Ishikawa (cell line): ENCODE measurements at regions not wholly inside any gene's neighbourhood (a gene's known extent, or its start where the extent isn't known, plus 50 kb on each side); places are given as distances from the start of the nearest gene placed in this dataset.

ENCODE experiments used
- CEBPB ChIP-seq: IDR thresholded peaks from 2 replicates; pipeline ENCODE4 v1.6.1; 2012
- CREB1 ChIP-seq: IDR thresholded peaks from 2 replicates; pipeline ENCODE4 v1.6.1; 2012; ENCODE audit warnings: low read depth
- EGR1 ChIP-seq: IDR thresholded peaks from 2 replicates; pipeline ENCODE4 v1.6.1; 2012
- EP300 ChIP-seq: IDR thresholded peaks from 2 replicates; pipeline ENCODE4 v1.6.1; 2012; ENCODE audit warnings: borderline replicate concordance
- FOXM1 ChIP-seq: IDR thresholded peaks from 2 replicates; pipeline ENCODE4 v1.6.1; 2012; ENCODE audit warnings: low read depth, borderline replicate concordance
- NFIC ChIP-seq: IDR thresholded peaks from 2 replicates; pipeline ENCODE4 v1.6.1; 2012
- RAD21 ChIP-seq: IDR thresholded peaks from 2 replicates; pipeline ENCODE4 v1.6.1; 2012; ENCODE audit warnings: low read depth
- TAF1 ChIP-seq: IDR thresholded peaks from 2 replicates; pipeline ENCODE4 v1.6.1; 2012; ENCODE audit warnings: low read depth, mild to moderate bottlenecking
- TCF12 ChIP-seq: IDR thresholded peaks from 2 replicates; pipeline ENCODE4 v1.6.1; 2012; ENCODE audit warnings: low read depth
- TEAD4 ChIP-seq: IDR thresholded peaks from 2 replicates; pipeline ENCODE4 v1.6.1; 2012
- YY1 ChIP-seq: IDR thresholded peaks from 2 replicates; pipeline ENCODE4 v1.6.1; 2012; ENCODE audit warnings: low read depth
- ZBTB7A ChIP-seq: IDR thresholded peaks from 2 replicates; pipeline ENCODE4 v1.6.1; 2012; ENCODE audit warnings: low read depth
- TF ChIP-seq, protein P1 (sequence below): IDR thresholded peaks from 2 replicates; pipeline ENCODE4 v1.6.1; 2012
- TF ChIP-seq, protein P2 (sequence below): IDR thresholded peaks from 2 replicates; pipeline ENCODE4 v1.6.1; 2012; ENCODE audit warnings: low read depth, mild to moderate bottlenecking
- TF ChIP-seq, protein P3 (sequence below): IDR thresholded peaks from 2 replicates; pipeline ENCODE4 v1.6.1; 2012

DNA sequence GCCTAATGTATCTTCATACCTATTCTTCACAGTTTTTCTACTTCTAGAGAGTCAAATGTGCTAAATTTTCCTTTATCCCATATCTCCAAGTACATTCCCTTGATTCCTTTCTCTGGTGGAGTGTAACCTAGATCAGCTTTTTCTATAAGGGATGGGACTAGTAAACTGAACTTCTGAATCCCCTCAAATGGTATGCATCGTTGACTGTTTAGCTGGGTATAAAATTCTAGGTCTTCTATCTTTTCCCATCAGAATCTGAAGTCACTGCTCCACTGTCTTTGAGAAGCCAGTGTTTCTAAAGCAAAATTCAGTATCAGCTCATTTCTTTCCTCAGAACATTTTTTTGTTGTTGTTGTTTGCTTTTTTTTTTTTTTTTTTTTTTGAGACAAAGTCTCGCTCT, 1256.8 kb downstream of the BRD1 start:
- no peak for TF ChIP-seq ZBTB7A
- TF ChIP-seq RAD21: no peak
- no peak for TF ChIP-seq TCF12
- TF ChIP-seq CEBPB: no peak
- no peak for TF ChIP-seq YY1
- TF ChIP-seq EP300: no peak
- TF ChIP-seq, protein P1, sequence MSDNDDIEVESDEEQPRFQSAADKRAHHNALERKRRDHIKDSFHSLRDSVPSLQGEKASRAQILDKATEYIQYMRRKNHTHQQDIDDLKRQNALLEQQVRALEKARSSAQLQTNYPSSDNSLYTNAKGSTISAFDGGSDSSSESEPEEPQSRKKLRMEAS: no peak
- no peak for TF ChIP-seq TAF1
- TF ChIP-seq, protein P2, sequence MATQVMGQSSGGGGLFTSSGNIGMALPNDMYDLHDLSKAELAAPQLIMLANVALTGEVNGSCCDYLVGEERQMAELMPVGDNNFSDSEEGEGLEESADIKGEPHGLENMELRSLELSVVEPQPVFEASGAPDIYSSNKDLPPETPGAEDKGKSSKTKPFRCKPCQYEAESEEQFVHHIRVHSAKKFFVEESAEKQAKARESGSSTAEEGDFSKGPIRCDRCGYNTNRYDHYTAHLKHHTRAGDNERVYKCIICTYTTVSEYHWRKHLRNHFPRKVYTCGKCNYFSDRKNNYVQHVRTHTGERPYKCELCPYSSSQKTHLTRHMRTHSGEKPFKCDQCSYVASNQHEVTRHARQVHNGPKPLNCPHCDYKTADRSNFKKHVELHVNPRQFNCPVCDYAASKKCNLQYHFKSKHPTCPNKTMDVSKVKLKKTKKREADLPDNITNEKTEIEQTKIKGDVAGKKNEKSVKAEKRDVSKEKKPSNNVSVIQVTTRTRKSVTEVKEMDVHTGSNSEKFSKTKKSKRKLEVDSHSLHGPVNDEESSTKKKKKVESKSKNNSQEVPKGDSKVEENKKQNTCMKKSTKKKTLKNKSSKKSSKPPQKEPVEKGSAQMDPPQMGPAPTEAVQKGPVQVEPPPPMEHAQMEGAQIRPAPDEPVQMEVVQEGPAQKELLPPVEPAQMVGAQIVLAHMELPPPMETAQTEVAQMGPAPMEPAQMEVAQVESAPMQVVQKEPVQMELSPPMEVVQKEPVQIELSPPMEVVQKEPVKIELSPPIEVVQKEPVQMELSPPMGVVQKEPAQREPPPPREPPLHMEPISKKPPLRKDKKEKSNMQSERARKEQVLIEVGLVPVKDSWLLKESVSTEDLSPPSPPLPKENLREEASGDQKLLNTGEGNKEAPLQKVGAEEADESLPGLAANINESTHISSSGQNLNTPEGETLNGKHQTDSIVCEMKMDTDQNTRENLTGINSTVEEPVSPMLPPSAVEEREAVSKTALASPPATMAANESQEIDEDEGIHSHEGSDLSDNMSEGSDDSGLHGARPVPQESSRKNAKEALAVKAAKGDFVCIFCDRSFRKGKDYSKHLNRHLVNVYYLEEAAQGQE: no peak
- no peak for TF ChIP-seq NFIC
- TF ChIP-seq, protein P3, sequence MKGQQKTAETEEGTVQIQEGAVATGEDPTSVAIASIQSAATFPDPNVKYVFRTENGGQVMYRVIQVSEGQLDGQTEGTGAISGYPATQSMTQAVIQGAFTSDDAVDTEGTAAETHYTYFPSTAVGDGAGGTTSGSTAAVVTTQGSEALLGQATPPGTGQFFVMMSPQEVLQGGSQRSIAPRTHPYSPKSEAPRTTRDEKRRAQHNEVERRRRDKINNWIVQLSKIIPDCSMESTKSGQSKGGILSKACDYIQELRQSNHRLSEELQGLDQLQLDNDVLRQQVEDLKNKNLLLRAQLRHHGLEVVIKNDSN: no peak
- no peak for TF ChIP-seq FOXM1
- no peak for TF ChIP-seq EGR1
- TF ChIP-seq CREB1: no peak
- no peak for TF ChIP-seq TEAD4

DNA sequence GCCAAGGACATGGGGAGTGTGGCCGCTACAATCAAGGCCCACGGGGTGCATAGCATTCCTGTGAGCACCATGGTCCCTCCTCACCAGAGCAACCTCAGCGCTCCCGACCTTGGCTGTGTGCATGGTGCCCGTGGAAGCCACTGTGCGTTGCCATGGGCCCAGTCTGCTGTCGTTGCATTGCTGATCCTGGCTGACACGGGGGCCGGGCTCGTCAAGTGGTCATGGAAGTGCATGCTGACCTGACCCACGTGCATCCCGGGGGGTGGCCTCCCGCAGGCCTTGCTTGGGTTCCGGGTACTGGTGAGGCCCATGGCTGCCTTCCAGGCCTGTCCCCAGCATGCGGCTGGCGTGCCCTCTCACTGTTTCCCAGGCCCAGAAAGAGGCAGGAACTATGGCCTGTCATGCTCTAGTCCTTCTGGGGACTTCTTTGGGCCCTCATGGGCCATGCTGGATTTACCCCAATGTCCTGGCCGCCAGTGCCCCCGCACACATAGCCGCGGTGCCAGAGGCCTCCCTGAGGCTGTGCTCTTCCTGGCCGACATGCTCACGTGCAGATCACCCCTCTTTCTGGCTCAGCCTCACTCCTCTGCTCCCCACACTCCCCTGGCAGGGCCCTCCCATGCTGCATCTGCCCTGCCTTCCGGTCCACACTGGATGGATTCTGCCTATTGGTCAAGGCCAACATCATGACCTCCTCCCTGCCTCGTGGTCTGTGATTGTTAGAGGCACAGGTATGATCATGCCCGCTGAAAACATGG, 1258.0 kb downstream of the BRD1 start:
- TF ChIP-seq YY1: no peak
- TF ChIP-seq, protein P3: no peak

DNA sequence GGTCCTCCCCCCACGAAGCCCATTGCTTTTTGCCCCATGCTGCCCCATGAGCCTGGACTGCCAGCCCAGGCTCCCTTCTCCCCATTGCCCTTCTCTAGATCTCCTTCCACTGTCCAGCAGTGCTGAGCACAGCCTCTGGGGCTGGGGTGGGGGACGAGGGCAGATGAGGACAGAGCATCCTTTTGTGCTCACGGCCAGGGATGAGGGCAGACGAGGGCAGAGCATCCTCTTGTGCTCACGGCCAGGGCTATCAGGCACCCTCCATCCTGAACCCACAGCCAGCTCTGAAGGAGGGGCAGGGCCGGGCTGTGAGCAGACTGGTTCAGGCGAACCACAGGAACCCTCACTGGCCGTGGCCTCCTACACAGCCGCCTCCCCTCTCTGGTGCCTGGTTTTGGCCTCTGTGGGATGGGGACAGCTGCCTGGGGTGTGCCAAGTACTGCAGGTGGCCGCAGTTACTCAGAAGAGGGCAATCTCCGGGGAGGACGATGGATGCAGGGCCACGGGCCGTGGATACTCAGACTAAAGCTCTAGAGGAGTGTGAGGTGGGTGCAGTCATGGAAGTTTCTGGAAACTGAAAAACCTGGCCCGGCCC, 1258.8 kb downstream of the BRD1 start:
- TF ChIP-seq FOXM1: no peak
- no peak for TF ChIP-seq RAD21
- no peak for TF ChIP-seq TAF1
- TF ChIP-seq, protein P3: no peak
- TF ChIP-seq CREB1: no peak
- TF ChIP-seq TCF12: no peak
- TF ChIP-seq CEBPB: no peak
- no peak for TF ChIP-seq EP300
- TF ChIP-seq NFIC: no peak
- TF ChIP-seq EGR1: no peak
- no peak for TF ChIP-seq TEAD4
- TF ChIP-seq, protein P1: no peak
- no peak for TF ChIP-seq ZBTB7A

DNA sequence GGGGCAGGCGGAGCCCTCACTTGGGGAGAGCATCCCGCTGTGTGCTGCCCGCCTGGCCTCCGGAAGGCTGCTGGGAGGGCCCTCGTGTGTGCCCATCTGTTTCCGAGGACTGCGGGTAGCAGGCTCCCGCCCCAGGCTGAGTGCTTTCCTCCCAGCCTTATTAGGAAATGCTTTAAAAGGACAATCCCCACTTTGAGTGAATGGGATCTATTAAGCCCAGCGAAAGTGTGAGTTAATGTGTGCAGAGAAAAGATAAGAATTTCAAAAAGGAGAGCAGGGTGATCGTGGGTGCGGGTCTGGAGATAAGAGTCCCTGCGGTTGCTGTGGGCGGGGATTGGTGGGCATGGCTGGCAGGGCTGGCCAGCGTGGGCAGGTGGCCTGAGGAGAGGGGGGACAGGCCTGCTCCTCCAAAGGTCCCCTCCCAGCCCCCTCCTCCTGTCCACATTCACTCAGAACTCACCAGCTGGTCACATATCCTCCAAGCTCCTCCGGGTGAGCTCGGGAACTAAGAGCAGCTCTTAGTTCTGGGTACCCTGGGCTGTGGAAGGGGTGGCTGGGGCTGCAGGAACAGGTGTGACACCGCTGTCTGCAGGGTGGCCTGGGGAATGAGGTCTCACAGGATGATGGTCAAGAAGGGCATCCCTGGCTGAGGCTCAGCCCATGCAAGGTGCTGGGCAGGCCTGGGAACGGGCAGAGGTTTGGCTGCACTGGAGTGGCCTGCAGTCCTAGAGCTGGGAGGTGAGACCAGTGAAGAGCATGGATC, 1260.3 kb downstream of the BRD1 start:
- no peak for TF ChIP-seq CREB1
- TF ChIP-seq ZBTB7A: no peak
- no peak for TF ChIP-seq RAD21
- TF ChIP-seq TCF12: no peak
- TF ChIP-seq, protein P1: no peak
- no peak for TF ChIP-seq TEAD4
- TF ChIP-seq EP300: no peak
- no peak for TF ChIP-seq FOXM1
- no peak for TF ChIP-seq NFIC
- TF ChIP-seq CEBPB: no peak
- TF ChIP-seq EGR1: no peak

DNA sequence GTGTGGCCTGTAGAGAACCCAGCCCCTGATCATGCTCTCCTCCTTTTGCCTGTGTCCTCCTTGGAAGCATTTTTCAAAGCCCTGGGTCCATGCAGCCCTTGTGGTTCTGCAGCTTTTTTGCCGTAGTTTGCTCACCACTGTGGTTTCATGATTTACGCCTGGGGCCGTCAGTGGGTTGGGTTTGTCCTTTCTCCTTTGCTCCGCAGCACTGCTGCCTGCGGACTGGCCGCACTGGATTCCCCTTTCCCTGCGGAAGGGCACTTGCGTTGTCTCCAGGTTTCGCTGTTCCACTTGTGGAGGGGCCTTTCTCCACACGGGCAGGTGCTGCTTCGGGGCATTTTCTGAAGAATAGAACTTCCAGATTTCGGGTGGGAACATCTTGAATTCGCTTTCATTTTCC, 1260.9 kb downstream of the BRD1 start:
- TF ChIP-seq, protein P3: no peak
- TF ChIP-seq YY1 (no peak), TCF12 (no peak), ZBTB7A (no peak), TEAD4 (no peak), RAD21 (no peak), EP300 (no peak), CEBPB (no peak), TAF1 (no peak), EGR1 (no peak), FOXM1 (no peak), NFIC (no peak), CREB1 (no peak)
- TF ChIP-seq, protein P2: no peak
- TF ChIP-seq, protein P1: no peak
